B cell (primary cell): ENCODE measurements at regions not wholly inside any gene's neighbourhood (a gene's known extent, or its start where the extent isn't known, plus 50 kb on each side); places are given as distances from the start of the nearest gene placed in this dataset.

ENCODE experiments used
- ATAC-seq: fragments of 200-7000 bp; cut with Tn5 transposase; one replicate; pipeline ENCODE4 v1.10.0; 2021; ENCODE audit warnings: low read depth, mild to moderate bottlenecking, moderate number of reproducible peaks, moderate library complexity
- CTCF ChIA-PET: fragments of 350-600 bp; sonication (Branson Sonifier 250); formaldehyde crosslinking; loops from one replicate; lab custom pipeline; 2021; ENCODE audit warnings: antibody characterized with exemption, inconsistent platforms; lab: Charles Lee
- POLR2A ChIA-PET: fragments of 350-600 bp; sonication (Branson Sonifier 250); formaldehyde crosslinking; loops from one replicate; lab custom pipeline; 2021; ENCODE audit warnings: antibody characterized with exemption; lab: Charles Lee
- DNase-seq: peaks from one replicate; pipeline ENCODE4 v3.0.0; 2013
- H2AFZ ChIP-seq: 2 replicates; pipeline ENCODE4 v1.6.1; 2012; ENCODE audit warnings: mild to moderate bottlenecking, low read depth, low read length; ENCODE audit not compliant: insufficient read depth, poor library complexity, severe bottlenecking
- H3K27ac ChIP-seq, 2 donors: 1 replicate in 1 of 2; 2 replicates in 1 of 2; pipeline ENCODE4 v1.5.1; 2012 to 2013; ENCODE audit warnings: low read length in 2 of 2, mild to moderate bottlenecking in 2 of 2, moderate library complexity in 1 of 2
- H3K27me3 ChIP-seq, 4 experiments: fragments of 200-600 bp in 1 of 4; sonication (generic) in 1 of 4; replicated peaks in 1 of 4; 1 replicate in 2 of 4; 2 replicates in 2 of 4; pipeline versions ENCODE4 v1.6.1 to v1.7.0; 2013 to 2016; ENCODE audit warnings: low read length in 3 of 4, mild to moderate bottlenecking in 2 of 4, mixed read lengths in 1 of 4, moderate library complexity in 1 of 4; ENCODE audit not compliant: insufficient read depth in 4 of 4, control insufficient read depth in 3 of 4; ENCODE audit errors: control extremely low read depth in 1 of 4
- H3K36me3 ChIP-seq, 2 experiments: replicated peaks in 1 of 2; 1 replicate in 1 of 2; 2 replicates in 1 of 2; pipeline versions ENCODE4 v1.6.1 to v1.7.1; 2013; ENCODE audit warnings: low read length in 1 of 2; ENCODE audit not compliant: insufficient read depth in 2 of 2, control insufficient read depth in 1 of 2; ENCODE audit errors: control extremely low read depth in 1 of 2, extremely low read depth in 1 of 2
- H3K4me1 ChIP-seq, 2 donors: fragments of 200-600 bp in 1 of 2; sonication (generic) in 1 of 2; 1 replicate in 1 of 2; 2 replicates in 1 of 2; pipeline versions ENCODE4 v1.5.1 to v1.6.1; 2013 to 2017; ENCODE audit warnings: low read length in 2 of 2; ENCODE audit not compliant: control insufficient read depth in 2 of 2, insufficient read depth in 2 of 2
- H3K4me2 ChIP-seq: replicated peaks from 2 replicates; pipeline ENCODE3; 2012; ENCODE audit warnings: mild to moderate bottlenecking, low read depth, low read length; ENCODE audit not compliant: poor library complexity, severe bottlenecking
- H3K4me3 ChIP-seq, 5 experiments: fragments of 200-600 bp in 1 of 5; sonication (generic) in 1 of 5; 1 replicate in 3 of 5; 2 replicates in 2 of 5; pipeline versions ENCODE4 v1.5.1 to v1.7.0; 2011 to 2016; ENCODE audit warnings: low read length in 4 of 5, mild to moderate bottlenecking in 4 of 5, low read depth in 2 of 5, control low read depth in 1 of 5, moderate library complexity in 1 of 5; ENCODE audit not compliant: insufficient read depth in 1 of 5; ENCODE audit errors: control extremely low read depth in 1 of 5, extremely low read depth in 1 of 5
- H3K79me2 ChIP-seq: fragments of 200-600 bp; sonication (generic); one replicate; pipeline ENCODE4 v1.6.0; 2016; ENCODE audit warnings: low read length; ENCODE audit not compliant: control insufficient read depth, insufficient read depth
- H3K9ac ChIP-seq: fragments of 200-600 bp; sonication (generic); 2 replicates; pipeline ENCODE4 v1.6.1; 2017; ENCODE audit warnings: mild to moderate bottlenecking, low read length, moderate library complexity
- H3K9me3 ChIP-seq, 3 donors: one replicate each; pipeline versions ENCODE4 v1.6.1 to v1.7.1; 2013; ENCODE audit warnings: low read length in 2 of 3; ENCODE audit not compliant: control insufficient read depth in 2 of 3, insufficient read depth in 1 of 3; ENCODE audit errors: control extremely low read depth in 1 of 3
- H4K20me1 ChIP-seq: 2 replicates; pipeline ENCODE4 v1.6.0; 2012; ENCODE audit warnings: mild to moderate bottlenecking, low read length; ENCODE audit not compliant: insufficient read depth, control insufficient read depth, poor library complexity, severe bottlenecking
- H3K27ac Mint-ChIP-seq: one replicate; pipeline ENCODE4 v1.8.0; 2021; ENCODE audit warnings: mixed read lengths
- H3K27me3 Mint-ChIP-seq: one replicate; pipeline ENCODE4 v1.8.0; 2021; ENCODE audit warnings: mixed read lengths
- H3K4me1 Mint-ChIP-seq: one replicate; pipeline ENCODE4 v1.8.0; 2021; ENCODE audit warnings: mixed read lengths
- H3K4me3 Mint-ChIP-seq: one replicate; pipeline ENCODE4 v1.8.0; 2021; ENCODE audit warnings: mixed read lengths
- H3K9me3 Mint-ChIP-seq: one replicate; pipeline ENCODE4 v1.8.0; 2022; ENCODE audit warnings: mixed read lengths; ENCODE audit not compliant: insufficient read depth
- CTCF ChIP-seq: fragments of 200-600 bp; IDR thresholded peaks from one replicate; pipeline ENCODE4 v1.8.0; 2022; ENCODE audit warnings: antibody characterized with exemption, mild to moderate bottlenecking
- EZH2 ChIP-seq: IDR thresholded peaks from 2 replicates; pipeline ENCODE4 v1.6.1; 2012; ENCODE audit warnings: borderline replicate concordance, low read depth, mild to moderate bottlenecking, moderate library complexity, low read length; ENCODE audit not compliant: insufficient read depth, poor library complexity, severe bottlenecking
- WGBS: methylation state at CpG from one replicate; pipeline ENCODE4 v1.1.5; 2013; ENCODE audit warnings: missing lambda C conversion rate; ENCODE audit not compliant: insufficient coverage; 5-methylcytosine and 5-hydroxymethylcytosine counted together
- intact Hi-C: fragments of 100-400 bp; cut with micrococcal nuclease; formaldehyde crosslinking; loops from one replicate; pipeline ENCODE4 v1.10.0; 2022

DNA sequence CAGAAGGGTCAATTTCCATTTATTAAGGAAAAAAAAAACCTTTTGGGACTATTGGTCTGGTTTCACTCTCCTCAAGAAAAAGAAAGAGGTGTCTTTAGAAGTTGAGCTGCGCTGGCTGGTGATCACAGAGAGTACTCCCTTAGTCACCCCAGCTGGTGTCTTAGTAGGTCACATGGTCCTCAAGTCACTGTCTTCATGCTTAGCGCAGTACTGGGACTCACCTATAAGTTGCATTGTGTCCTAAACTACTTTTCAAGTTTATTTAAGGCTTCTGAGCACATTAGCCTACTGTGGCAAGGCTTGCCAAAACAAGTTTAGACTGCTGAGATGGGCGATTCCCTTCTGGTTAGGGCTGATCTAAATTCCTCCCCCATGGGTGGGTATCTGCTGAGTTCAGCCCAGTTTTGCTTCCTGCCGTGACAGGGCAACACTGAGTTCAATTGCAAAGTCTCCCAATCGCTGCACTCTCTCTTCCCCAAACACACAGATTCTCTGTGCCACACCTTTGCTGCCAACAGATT lies 824.9 kb upstream of the CRIM1 start:
- Histone ChIP-seq H2AFZ (no peak overlapping the region), H3K36me3 (no peaks in the 10 kb centered on the region), H3K4me2 (no peak overlapping the region), H3K9me3 (peaks cover 0 to 9% (median 0%) of the 10 kb centered on the region in 3 donors), H3K79me2 (no peaks in the 10 kb centered on the region), H3K27me3 (no peaks in the 10 kb centered on the region), H3K9ac (no peak overlapping the region), H4K20me1 (no peaks in the 10 kb centered on the region), H3K27ac (no peak overlapping the region), H3K4me3 (no peak overlapping the region), H3K4me1 (no peaks in the 10 kb centered on the region)
- Mint-ChIP-seq H3K4me1 (no peaks in the 10 kb centered on the region), H3K4me3 (no peak overlapping the region), H3K9me3 (peaks cover 2% of the 10 kb centered on the region), H3K27me3 (no peaks in the 10 kb centered on the region), H3K27ac (no peak overlapping the region)
- DNase-seq (no peak), ATAC-seq (no peak)
- CTCF ChIA-PET = no interaction called here
- no peak for TF ChIP-seq EZH2
- TF ChIP-seq CTCF = no peak
- intact Hi-C loops = no loop called here
- WGBS = 96% methylated on average over 3 of the region's 5 CpGs
- POLR2A ChIA-PET = no interaction called here

DNA sequence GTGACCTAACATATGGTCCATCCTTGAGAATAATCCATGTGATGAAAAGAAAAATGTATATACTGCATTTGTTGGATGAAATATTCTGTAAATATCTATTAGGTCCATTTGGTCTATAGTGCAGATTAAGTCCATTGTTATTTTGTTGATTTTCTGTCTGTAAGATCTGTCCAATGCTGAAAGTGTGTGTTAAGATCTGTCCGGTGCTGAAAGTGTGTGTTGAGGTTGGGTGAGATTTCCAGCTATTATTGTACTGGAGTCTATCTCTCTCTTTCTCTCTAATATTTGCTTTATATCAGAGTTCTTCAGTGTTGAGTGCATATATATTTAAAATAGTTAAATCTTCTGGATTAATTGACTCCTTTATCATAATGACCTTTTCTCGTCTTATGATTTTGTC lies 828.8 kb upstream of the CRIM1 start:
- H3K27me3 ChIP-seq = no peaks in the 10 kb centered on the region
- H3K36me3 ChIP-seq = no peaks in the 10 kb centered on the region
- no peak overlapping the region for H3K9ac ChIP-seq
- no peak overlapping the region for H3K27ac ChIP-seq
- no peak for TF ChIP-seq EZH2
- TF ChIP-seq CTCF = no peak
- Mint-ChIP-seq H3K4me3 (no peak overlapping the region), H3K9me3 (peaks cover 7% of the 10 kb centered on the region), H3K27ac (no peak overlapping the region), H3K4me1 (no peaks in the 10 kb centered on the region), H3K27me3 (no peaks in the 10 kb centered on the region)
- ATAC-seq (no peak), DNase-seq (no peak)
- WGBS = no CpG with 5 or more reads among the region's 2 CpGs
- no peaks in the 10 kb centered on the region for H3K4me1 ChIP-seq
- peaks cover 0 to 12% (median 1%) of the 10 kb centered on the region in 3 donors for H3K9me3 ChIP-seq
- H4K20me1 ChIP-seq = no peaks in the 10 kb centered on the region
- H3K79me2 ChIP-seq = no peaks in the 10 kb centered on the region
- intact Hi-C loops = no loop called here
- CTCF ChIA-PET = no interaction called here
- POLR2A ChIA-PET = no interaction called here
- no peak overlapping the region for H3K4me2 ChIP-seq
- no peak overlapping the region for H2AFZ ChIP-seq
- H3K4me3 ChIP-seq = no peak overlapping the region
